DMS153 treated with DMSO at 0.1 percent for 48 hours (cell line): ENCODE measurements at regions not wholly inside any gene's neighbourhood (a gene's known extent, or its start where the extent isn't known, plus 50 kb on each side); places are given as distances from the start of the nearest gene placed in this dataset.

Experiments
- DNase-seq: peaks from one replicate; lab custom pipeline; 2025; ENCODE audit not compliant: unreplicated experiment; lab: John Stamatoyannopoulos, UW

DNA sequence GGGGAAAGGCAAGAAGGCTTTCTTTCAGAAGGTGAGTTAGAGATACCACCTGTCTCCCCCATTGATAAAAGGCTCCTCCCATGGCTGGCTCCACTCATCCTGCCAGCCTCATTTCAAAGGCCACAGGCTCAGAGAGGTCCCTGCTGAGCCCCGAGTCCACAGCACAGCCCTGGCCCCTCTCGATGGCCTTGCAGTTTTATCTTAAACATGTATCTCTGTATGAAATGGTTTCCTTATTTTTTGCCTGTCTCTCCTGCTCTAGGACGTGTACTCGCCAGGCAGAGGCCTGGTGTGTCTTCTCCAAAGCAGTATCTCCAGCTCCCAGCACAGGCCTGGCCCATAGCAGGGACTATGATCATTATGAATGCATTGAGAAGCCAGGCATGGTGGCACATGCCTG, 160.5 kb upstream of the NSMCE3 start:
- DNase-seq = no peak

DNA sequence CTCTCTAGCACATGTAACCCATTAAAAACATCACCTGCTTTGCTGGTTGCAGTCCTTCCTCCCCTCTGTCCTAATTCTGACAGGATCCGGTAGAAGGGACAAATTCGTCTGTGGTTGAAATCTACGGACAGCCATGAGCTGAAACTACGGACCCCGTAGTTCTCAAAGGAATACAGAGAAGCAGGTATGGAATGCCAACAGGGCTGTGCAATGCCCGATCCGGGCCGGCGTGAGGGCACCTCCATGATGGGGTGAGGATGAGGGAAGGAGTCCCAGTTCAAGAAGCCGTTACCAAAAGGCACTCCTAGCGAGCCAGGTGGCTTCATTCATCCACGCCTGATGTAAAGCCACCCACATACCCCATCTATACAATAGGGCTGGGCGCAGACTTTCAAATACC, 160.0 kb upstream of the NSMCE3 start:
- DNase-seq = no peak

DNA sequence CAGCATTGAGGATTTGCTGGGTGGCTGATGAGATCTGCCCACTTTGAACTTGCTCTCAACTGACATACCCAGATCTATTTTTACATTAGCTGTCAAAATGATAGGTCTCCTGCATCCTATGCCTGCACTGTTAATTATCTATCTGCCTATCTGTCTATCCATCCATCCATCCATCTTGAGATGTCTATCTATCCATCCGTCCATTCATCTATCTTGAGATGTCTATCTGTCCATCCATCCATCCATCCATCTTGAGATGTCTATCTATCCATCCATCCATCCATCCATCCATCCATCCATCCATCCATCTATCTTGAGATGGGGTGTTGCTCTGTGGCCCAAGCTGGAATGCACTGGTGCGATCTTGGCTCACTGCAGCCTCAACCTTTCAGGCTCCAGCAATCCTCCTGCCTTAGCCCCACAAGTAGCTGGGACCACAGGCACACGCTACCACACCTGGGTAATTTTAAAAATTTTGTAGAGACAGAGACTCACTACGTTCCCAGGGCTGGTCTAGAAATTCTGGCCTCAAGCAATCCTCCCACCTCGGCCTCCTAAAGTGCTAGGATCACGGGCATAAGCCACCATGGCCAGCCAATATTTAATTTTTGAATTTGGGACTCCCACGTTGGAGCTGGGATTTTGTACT, 159.4 kb upstream of the NSMCE3 start:
- no peak for DNase-seq

DNA sequence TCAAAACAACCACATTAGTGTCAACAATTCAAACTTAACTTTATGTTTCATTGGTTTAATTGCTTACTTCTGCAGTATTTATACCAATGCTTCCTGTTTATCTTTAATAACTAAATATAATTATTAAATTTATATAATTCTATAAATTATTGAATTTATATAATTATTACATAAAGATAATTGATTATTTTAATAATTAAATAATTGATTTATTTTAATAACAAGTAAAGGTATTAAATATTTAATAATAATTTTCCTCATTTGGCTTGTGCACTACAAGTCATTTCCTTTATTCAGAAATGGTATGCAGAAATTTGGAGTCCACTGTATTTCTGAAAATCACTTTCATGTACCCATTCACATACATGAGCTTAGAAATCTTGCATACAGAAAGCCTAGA, 156.2 kb upstream of the NSMCE3 start:
- DNase-seq = no peak

DNA sequence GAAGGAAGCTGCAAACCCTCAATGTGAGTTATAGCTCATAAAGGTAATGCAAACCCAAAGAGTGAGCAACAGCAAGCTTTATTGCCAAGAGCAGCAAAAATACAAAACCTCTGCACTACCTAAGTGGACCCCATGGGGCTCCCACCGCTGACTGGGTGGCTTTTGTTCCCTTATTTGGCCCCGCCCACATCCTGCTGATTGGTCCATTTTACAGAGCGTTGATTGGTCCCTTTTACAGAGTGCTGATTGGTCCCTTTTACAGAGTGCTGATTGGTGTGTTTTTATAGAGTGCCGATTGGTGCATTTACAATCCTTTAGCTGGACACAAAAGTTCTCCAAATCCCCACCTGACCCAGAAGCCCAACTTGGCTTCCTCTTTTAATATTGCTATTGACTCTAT, 154.5 kb upstream of the NSMCE3 start:
- DNase-seq = no peak

DNA sequence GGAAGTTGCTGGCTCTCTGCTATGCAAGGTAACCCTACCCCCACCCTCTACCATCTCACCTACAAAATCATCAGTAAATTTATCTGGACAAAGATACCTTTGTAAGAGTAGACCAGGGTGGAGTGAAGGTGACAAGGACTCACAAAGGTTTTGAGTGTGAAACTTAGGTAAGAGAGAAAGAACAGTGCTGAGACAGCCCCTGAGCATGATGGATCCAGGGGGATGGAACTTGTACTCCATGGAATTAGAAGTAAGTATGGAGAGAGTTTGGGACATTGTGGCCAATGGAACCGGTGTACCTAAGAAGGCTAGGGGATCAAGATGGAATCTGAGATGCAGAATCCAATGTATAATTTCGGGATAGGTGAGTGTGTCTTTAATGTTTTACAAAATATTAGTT, 153.0 kb upstream of the NSMCE3 start:
- no peak for DNase-seq

DNA sequence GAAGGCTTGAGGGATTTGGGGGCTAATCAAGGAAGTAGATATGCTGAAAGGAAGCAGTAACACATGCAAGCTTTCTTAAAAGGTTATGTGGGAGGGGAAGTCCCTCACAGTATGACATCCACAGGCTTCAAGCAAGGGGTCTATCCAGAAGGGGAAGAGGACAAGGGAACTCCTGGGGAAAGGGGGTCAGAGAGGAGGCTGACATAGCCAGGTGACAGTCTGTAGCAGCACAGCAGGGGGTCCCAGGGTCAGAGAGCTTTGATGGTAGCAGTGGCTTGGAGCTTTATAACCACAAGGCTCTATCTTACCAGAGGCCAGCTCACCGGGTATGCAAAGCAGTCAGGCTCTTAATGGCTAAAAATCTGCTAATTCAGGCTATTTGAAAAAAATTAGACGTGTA, 150.6 kb upstream of the NSMCE3 start:
- no peak for DNase-seq

DNA sequence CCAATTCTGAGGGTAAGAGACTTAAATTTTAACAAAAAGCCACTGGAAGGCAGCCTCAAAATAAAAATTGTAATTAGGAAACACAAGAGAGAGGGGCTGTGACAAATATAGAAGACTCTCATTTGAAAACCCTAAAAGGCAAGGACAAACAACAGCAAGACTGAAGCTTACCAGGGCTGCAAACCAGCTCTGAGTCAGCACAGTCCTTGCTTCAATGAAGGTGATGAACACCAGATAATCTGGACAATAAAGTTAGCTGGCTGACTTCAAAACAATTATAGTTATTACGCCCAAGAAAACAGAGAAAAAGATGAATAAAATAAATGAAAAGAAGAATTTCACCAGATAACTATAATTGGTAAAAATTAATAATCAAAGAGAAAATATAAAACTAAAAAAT, 149.3 kb upstream of the NSMCE3 start:
- no peak for DNase-seq

DNA sequence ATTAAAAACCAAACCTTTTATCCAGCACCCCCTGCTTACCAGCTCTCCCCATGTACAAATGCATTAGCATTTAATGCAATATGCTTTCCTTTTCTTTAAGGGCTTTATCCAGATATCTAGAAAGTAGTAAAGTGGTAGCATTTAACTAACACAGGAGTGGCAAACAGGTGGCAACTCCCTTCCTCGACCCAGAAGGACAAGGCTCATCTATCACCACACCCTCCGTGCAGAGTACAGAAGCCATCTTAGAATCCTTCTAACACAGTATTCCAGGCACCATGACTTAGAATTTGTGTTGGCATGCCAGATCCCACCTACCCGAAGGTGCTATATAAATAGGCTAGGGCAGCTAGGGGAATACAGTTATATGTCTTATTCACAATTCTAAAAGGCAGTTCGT, 148.6 kb upstream of the NSMCE3 start:
- no peak for DNase-seq

DNA sequence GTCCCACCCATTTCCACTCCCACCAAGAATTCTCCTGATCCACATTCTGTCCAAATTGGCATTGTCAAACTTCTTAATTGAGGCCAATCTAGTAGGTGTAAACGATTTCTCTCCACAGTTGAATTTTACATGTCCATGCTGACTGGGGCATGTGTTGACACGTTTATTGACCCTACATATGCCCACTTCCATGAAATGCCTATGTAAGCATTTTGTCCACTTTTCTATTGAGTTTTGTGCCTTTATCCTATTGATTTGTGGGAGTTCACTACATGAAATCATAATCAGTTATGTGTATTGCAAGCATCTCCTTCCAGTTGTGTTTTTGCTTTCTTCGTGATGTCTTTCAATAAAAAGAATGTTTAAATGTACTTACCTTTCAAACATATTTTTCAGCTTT, 141.7 kb upstream of the NSMCE3 start:
- DNase-seq = no peak

DNA sequence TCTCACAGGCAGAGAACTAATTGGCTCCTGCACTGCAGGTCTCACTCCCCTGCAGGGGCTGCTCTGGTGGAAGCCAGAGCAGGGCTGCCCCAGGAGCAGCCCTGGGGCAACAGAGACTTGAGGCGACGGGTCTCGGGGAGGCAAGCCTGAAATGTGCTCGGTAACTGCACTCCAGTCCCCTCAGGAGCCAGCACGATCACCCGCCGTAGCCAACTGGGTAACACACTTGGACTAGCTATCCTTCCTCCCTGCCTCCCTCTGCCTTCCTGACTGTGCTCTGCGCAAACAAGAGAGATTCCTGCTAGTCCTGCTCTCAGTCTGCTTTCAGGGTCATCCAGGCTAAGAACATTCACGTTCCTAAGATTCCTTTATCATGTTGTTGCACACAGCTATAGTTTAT, 140.7 kb upstream of the NSMCE3 start:
- no peak for DNase-seq

DNA sequence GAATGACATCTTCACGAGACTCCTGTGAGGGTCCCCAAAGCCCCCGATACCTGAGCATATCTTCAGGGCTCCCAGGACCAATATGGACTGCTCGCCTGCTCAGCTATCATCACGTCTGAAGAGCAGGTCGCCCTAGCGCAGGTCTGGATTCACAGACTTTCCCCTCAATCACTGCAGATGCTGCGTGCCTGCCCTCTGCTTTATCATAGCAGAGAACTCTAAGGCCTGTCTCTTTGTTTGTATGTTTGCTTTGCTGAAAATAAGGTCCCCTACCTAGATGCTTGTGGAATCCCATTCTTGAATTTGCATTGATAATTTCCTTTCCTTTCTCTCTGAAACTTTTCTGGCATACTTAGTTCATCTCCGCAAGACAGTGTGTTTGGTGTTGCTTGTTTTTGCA, 140.3 kb upstream of the NSMCE3 start:
- no peak for DNase-seq

DNA sequence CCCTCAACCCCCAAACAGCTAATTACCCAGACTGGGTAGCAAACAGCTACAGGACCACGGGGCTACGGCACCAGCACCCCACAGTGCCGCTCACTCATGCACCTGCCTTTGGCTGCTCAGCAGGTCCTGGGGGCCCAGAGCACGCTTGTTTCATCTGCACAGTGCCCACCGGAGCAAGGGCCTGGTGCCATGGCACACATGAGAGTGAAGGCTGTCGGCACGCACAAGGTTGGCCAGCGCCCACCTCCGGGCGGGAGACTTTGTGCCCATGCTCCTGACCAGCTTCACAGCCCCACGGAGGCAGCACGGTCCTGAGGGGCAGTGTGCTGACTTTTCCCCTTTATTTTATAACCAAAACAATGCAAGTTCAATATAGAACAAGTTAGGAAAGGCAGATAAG, 135.9 kb upstream of the NSMCE3 start:
- no peak for DNase-seq

DNA sequence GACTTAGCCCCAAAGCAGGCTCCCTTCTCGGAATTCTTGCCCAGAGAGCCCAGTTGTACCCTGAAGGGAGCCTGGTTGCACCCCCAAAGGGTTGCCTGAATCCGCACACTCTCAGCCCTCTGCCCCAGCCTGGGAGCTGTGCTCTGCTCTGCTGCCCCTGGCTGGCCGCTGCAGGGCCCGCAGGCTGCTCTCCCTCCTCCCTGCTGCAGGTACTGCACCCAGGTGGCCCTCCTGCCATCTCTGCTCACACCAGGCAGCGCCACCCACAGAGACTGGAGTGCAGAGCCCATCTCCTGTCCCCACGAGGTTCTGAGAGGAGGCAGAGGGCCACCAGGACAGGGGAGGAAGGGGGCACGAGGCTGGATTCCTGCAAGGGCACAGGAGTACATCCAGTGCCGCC, 134.2 kb upstream of the NSMCE3 start:
- DNase-seq = no peak

DNA sequence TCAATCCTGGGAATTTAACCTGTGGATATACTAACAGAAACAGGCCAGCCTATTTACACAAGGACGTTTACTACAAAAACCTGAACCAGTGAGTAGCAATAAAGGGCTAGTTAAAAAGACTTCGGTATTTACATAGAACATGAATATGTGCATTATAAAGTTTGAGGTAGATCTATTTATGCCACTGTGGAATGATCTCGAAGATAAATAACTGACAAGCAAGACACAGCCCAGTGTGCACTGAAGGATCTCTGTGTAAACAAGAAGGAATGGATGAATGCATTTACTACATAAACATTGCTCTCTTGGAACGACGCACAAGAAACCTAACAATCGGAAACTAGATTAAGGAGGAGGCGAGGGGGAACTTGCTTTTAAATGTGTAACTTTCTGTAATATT, 132.0 kb upstream of the NSMCE3 start:
- DNase-seq = no peak

DNA sequence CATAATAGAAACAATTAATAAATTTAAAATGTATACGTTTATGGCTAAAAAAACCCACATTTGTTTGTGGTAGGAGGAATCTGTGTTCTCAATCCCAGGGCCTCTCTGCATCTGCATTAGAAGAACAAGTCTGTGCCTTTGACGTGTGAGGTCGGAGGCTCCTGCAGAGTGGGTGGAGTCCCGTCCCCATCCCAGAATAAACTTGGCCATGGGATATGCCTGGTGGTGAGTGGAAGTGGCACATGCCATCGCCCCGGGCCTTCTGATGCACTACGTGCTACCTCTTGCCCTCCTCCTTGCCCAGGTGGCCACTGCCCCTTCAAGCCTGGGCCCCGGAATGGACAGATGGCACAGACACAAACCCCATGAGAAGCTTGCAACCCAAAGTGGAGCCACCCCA, 131.1 kb upstream of the NSMCE3 start:
- no peak for DNase-seq

DNA sequence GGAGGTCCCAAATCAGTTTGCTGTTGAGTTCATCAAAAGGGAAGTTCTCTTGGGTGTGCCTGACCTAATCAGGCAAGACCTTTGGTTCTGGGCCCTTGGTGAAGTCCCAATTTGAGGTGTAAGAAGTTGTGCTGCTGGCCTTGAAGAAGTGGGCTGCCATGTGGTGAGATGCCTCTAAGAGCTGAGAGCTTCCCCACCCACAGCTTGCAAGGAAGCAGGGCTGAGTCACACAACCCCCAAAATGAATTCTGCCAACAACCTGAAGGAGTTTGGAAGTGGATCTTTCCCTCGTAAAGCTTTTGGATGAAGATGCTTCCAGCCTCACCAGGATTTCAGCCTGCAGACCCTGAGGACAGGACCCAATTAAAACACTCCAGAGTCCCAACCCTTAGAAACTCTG, 129.3 kb upstream of the NSMCE3 start:
- no peak for DNase-seq

DNA sequence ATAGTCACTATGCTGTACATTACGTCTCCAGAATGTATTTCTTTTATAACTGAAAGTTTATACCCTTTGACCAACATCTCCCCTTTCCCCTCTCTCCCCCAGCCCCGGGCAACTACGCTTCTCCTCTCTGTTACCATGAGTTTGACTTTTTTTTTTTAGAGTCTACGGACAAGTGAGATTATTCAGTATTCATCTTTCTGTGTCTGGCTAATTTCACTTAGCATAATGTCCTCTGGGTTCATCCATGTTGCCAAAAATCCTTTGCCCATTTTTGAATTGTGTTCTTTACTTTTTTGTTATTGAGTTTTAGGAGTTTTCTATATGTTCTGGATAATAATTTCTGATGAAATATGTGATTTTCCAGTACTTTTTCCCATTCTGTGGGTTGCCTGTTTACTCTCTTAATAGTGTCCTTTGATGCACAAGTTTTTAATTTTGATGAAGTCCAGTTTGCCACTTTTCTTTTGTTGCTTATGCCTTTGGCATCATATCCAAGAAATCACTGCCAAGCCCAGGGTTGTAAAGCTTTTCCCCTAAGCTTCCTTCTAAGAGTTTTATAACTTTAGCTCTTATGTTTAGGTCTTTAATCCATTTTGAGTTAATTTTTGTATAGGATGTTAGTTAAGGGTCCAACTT, 126.7 kb upstream of the NSMCE3 start:
- DNase-seq = no peak

DNA sequence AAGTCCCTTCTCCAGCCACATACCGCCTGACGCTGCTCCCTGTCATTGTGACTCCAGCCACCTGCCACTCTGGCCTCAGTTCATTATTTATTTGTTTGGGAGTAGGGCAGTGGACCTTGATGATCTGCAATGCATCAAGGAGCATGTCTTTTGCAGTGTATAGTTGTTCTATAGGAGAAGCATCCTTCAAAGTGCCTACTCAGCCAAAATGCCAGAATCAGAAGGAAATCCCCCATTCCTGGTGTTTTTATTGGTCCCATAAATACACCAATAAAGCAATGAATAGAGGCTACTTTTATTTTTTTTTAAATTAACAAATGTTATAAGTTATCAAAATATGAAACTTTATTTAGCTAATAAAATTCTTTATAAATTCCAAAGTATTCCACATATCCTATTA, 123.8 kb upstream of the NSMCE3 start:
- DNase-seq = no peak

DNA sequence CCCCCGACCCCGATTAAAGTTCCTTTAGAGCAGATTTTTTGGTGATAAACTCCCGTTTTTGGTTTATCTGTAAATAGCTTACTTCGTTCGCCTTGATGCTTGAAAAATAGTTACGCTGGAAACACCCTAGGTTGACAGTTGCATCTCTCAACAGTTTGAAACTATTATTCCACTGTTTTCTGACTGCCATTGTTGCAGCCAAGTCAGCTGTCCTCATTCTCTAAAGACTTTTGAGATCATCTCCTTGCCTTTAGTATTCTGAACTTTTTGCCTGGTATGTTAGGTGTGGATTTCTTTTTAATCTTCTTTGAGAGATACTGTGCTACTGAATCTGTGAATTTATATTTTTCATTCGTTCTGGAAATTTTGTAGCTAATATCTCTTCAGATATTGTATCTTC, 122.7 kb upstream of the NSMCE3 start:
- DNase-seq = no peak

DNA sequence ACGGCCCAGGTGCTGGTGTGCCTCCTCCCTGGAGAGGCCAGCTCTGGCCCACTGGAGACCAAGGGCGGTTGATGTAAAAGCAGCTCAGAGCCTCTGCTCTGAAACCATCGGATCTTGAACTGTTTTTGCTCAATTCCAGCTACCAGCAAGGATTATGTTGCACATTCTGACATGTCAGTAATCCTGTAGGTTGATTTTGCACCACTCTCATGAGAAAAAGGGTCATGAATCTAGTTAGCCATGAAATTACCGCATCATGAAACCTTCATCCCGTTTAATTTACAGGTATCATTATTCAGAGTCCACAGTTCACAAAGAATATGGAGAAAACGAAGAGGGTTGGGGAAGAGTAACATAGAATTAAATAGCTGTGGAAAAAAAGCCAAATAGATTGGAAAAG, 120.4 kb upstream of the NSMCE3 start:
- DNase-seq = no peak

DNA sequence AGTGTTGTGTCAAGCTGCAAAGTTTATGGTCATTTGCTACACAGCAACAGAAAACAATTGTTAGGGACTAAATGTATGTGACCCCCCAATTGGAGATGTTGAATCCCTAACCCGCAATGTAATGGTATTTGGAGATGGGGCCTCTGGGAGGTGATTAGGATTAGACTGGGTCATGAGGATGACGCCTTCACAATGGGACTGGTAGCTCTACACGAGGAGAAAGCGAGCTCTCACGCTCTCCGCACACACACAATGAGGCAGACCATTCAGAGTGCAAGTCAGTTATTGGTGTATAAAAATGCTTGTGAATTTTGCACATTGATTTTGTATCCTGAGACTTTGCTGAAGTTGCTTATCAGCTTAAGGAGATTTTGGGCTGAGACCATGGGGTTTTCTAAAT, 116.9 kb upstream of the NSMCE3 start:
- no peak for DNase-seq

DNA sequence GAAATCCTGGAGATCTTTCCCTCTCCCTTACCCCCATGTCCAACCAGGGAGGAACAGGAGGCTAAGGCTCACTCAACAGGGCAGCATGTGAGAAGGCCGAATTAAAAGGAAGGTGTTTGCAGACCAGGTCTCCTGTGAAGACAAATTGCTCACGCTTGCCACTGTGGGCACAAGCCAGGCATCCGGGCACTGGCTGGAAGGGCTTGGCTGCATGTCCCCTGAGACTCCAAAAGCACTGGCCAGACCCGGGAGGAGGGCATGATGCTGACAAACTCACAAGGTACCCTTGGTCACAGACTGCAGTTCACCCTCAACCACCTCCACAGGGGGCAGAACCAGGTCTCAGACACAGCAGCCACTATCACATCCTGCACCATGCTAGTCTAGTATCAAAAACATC, 113.7 kb upstream of the NSMCE3 start:
- DNase-seq = no peak
